GM21528 (cell line): ENCODE measurements at regions not wholly inside any gene's neighbourhood (a gene's known extent, or its start where the extent isn't known, plus 50 kb on each side); places are given as distances from the start of the nearest gene placed in this dataset.
"Not testable (repeated sequence)": the region's sequence is repeated elsewhere in the genome, so short reads cannot be mapped to it uniquely, and the experiment has no call there.

Experiments
- ATAC-seq: cut with Tn5 transposase; IDR thresholded peaks from one replicate; pipeline ENCODE4 v1.9.1; 2021; ENCODE audit warnings: mild to moderate bottlenecking, moderate library complexity; ENCODE audit not compliant: unreplicated experiment, low FRiP score

GRCh38 chr1:198963796-198964195 is 325.0 kb downstream of the PTPRC start:
- not testable (repeated sequence) for ATAC-seq

GRCh38 chr1:198966519-198966918 is 327.7 kb downstream of the PTPRC start:
- no peak for ATAC-seq

- no peak for ATAC-seq
Measured at GRCh38 chr1:198967566-198967965, 328.7 kb downstream of the PTPRC start.

DNA sequence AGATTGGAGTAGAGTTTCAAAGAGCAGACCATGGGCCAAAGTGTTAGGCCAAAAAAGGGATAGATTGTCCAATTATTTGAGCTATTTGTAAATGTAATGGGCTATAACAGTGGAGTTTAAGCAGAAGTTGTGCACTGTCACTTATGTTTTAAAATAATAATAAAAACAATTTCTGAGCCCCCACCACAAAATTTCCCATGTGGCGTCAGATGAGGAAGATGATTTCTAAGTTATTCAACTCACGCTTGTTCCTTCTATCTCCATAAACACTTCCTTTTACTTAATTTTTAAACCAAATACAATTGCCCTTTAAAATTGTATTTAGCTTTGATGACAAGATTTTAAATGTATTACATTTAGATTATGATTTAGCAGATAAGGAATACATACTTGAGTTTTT is 330.0 kb downstream of the PTPRC start:
- ATAC-seq: no peak

DNA sequence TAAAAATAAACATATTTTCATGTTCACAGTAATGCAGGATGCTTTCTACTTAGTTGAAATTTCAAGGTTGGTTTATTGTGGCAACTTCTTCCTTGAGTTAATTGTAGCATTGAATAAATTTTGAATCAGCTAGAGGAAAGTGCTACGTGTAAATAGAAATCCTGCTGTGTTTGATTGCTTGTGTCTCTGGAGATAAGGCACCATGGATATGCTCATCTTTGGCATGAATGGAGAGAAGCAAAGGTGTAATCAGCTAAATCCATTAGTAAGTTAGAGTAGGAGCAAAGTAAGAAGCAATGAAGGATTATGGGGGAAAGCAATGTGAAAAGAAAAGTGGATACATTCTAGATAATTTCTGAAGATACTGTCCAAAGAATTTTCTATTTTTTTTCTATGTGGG is 331.1 kb downstream of the PTPRC start:
- no peak for ATAC-seq

GRCh38 chr1:198970916-198971315 is 332.1 kb downstream of the PTPRC start:
- no peak for ATAC-seq

GRCh38 chr1:198977909-198978308 is 339.1 kb downstream of the PTPRC start:
- no peak for ATAC-seq

DNA sequence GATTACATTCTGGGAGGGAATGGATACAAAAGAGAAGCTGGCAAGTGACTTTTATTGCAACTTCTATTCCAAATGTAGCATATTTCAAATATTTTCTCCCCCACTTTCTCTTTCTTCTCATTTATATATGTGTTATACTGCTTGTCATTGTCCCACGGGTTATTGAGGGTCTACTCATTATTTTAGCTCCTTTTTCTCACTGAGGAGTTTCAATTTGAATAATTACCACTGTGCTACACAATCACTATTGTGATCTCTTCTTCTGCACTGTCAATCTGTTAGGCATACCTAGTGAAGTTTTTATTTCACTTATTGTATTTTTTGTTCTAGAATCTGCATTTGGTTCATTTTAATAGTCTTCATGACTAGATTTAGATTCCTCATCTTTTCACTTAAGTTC is 339.7 kb downstream of the PTPRC start:
- ATAC-seq: no peak

DNA sequence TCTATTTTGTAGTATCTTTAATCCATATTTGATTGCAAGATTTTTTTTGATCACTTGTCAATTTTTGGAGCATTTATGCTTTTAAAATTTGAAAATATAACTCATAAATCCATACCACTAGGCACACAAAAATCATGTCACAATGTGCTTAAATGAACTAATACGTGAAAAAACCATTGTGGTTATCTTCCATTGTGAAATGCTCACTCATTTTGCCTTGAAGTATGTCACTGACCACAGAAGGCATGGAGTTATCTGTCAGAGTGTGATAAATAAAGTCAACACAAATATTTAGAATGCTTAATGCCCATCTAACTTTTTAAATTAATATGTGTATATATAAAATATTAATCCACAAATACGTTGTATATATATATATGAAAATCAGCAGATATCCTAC is 347.2 kb downstream of the PTPRC start:
- no peak for ATAC-seq

- ATAC-seq: no peak
Measured at GRCh38 chr1:198986442-198986841, 347.6 kb downstream of the PTPRC start.

DNA sequence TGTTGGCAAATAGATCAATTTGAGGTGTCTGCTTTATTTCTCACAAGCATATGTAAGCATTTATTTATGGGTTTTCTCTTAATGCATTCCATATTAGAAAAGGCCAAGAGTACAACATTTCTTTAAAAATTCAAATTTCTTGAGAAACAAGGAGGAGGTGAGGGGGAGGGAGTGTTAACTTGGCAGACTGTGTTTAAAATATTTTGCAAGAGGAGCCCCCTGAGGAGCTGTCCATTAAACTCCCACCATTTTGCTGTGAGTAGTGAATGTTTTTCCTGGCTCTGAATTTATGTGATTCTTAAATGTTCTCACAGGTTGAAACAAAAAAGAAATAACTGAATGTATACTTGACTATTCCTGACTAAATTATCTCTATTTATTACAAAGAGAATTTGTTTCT is 363.8 kb downstream of the PTPRC start:
- ATAC-seq: no peak

DNA sequence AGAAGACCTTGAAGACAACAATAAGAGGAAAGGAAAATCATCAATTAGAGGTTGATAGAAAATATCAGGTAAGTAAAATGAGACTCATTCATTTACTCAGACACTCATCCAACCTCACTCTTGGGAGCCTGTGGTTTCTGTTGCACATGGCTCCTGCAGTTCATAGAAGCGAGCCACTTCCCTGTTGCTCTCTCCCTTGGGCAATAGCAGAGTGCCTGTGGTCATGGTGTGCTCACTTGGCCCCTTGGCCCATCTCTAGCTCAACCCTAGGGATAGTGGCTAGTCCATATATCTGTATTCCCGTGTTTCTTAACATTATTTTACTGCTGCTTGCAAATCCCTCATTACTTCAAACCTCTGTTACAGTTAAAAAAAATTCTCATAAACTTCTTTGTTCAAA is 368.6 kb downstream of the PTPRC start:
- no peak for ATAC-seq

GRCh38 chr1:199009447-199009846 is 370.6 kb downstream of the PTPRC start:
- ATAC-seq: no peak

GRCh38 chr1:199010492-199010891 is 371.7 kb downstream of the PTPRC start:
- no peak for ATAC-seq

DNA sequence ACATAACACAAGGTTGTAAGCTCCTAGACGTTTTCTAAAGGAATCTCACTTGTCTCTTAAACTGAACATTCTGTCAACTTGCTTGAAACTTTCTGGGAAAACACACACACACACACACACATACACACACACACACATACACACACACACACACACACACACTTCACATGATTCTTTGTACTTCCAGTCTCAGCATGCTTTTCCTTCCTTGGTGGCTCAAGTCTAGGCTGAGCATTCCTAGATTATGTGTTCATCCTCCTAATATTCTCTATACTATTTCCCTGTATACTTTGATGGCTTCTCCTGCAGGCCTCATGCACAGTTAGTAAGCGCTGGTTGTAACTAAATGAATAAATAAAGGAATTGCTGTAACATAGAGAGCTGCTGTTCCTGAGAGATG is 372.1 kb downstream of the PTPRC start:
- no peak for ATAC-seq

- no peak for ATAC-seq
Measured at GRCh38 chr1:199015799-199016198, 377.0 kb downstream of the PTPRC start.

DNA sequence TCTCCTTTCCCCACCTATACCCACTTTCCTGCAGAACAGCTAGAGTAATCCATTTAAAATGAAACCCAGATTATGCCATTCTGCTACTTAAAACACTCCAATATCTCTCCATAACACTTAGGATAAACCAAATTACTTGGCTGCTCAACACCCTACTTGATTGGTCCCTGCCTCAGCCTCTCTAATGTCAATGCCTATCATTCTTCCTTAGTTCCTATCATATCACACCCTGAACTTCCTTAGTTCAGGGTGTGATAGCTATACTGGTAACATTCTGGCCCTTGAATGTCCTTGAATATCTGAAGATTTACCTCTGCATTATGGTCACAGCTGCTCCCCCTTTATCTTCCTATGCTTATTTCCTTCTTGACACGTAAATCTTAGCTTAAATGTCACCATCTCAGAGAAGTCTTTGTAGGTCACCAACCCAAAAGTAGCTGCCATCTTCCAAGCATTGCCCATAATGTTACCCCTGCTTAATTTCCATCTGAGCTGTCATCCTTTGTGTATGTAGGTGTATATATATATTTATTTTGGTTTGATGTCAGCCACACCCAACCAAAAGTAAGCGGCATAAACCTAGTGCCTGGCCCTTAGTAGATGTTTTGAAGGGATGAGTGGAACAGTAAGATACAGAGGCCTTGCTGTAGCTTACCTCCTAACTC is 379.8 kb downstream of the PTPRC start:
- ATAC-seq: no peak

DNA sequence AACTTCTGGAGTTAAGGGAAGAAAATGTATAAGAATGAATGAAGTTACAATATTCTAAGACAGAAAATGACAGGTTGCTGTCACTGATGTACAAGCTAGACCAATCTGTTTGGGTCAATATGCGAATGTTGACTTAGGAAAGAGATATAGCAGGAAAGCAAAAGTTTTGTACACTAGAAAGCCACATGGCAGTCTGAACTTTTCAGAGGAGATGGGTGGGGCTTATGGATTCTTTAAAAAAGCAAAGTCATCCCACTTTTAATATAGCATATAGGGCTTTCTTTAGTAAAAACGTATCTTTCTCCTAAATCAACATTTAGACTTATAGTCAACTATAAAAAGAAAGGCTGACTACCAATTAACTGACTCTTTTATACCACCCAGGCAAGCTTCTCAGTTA is 381.2 kb downstream of the PTPRC start:
- ATAC-seq: no peak

- no peak for ATAC-seq
Measured at GRCh38 chr1:199020904-199021303, 382.1 kb downstream of the PTPRC start.

DNA sequence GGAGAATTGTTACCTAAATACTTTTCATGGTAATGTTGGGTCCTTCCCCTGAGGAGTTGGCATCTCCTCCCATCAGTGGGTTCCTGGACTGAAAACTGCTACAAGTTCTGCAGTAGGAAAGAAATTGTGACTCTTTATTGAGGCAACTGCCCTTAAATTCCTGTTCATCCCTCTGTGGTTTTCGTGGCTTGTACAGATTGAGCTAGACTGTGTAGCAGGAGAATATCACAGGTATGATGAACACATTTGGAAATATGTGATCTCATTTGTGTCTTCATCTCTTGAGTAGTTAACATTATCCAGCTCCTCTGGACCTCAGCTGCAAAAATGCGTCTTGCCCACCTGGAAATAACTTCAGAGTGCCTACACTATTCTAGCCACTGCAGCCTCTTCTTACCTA is 390.6 kb downstream of the PTPRC start:
- no peak for ATAC-seq

DNA sequence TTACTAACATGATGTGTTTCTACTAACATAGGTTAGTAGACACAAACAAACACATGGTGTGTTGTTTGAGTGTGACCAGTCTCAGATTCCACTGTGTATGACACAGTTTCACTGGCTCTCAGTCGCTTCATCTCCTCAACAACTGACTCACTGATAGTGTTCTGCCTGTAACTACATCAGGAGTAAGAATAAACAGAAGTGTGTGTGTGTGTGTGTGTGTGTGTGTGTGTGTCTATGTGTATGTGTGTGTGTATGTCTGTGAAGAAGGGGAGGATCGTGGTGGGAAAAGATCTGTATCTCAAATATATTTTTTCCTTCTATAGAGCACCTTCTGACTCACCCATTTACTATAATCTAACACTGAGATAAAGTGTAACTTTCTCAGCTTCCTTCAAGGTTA is 391.0 kb downstream of the PTPRC start:
- no peak for ATAC-seq

- not testable (repeated sequence) for ATAC-seq
Measured at GRCh38 chr1:199030541-199030940, 391.7 kb downstream of the PTPRC start.

DNA sequence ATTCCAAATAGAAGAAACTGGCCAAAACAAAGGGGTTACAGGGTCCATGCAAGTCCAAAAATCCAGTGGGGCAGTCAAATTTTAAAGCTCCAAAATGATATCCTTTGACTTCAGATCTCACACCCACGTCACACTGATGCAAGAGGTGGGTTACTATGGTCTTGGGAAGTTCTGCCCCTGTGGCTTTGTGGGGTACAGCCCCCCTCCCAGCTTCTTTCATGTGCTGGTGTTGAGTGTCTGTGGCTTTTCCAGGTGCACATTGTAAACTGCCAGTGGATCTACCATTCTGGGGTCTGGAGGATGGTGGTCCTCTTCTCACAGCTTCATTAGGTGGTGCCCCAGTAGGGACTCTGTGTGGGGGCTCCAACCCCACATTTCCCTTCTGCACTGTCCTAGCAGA is 392.3 kb downstream of the PTPRC start:
- not testable (repeated sequence) for ATAC-seq
